CD4-positive, alpha-beta T cell treated with Interleukin-4 for 1 hour (primary cell): ENCODE measurements at regions not wholly inside any gene's neighbourhood (a gene's known extent, or its start where the extent isn't known, plus 50 kb on each side); places are given as distances from the start of the nearest gene placed in this dataset.
"Not testable (repeated sequence)": the region's sequence is repeated elsewhere in the genome, so short reads cannot be mapped to it uniquely, and the experiment has no call there.

Experiments
- DNase-seq, 2 donors: peaks; one replicate each; pipeline ENCODE4 v3.0.0-alpha.2; 2020 to 2022

DNA sequence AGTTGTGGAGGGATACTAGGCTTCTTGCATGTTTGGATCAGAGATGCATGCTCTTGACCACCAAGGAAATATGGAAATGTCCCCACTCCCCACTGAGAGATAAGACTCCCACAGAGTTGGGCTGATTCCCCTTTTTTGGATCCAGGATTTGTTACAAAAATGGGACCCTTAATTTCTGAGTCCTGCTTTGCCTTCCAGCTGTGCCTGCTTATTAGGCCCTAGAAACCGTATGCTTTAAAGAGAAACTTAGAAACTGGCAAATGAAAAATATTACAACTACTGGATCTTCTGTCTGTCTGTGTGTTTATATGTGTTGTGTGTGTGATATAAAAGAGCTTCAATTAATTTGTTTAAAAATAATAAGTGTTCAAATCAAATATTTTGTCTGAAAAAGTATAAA, 817.6 kb upstream of the CITED2 start:
- DNase-seq: no peak

DNA sequence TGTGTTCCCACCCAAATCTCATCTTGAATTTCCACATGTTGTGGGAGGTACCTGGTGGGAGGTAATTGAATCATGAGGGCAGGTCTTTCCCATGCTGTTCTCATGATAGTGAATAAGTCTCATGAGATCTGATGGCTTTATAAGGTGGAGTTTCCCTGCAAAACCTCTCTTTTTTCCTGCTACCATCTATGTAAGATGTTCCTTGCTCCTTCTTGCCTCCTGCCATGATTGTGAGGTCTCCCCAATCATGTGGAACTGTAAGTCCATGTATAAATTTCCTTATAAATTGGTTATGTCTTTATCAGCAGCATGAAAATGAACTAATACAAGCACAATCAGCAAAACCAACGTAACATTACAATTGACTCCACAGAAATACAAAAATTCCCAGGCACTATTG, 814.8 kb upstream of the CITED2 start:
- DNase-seq: not testable (repeated sequence)

DNA sequence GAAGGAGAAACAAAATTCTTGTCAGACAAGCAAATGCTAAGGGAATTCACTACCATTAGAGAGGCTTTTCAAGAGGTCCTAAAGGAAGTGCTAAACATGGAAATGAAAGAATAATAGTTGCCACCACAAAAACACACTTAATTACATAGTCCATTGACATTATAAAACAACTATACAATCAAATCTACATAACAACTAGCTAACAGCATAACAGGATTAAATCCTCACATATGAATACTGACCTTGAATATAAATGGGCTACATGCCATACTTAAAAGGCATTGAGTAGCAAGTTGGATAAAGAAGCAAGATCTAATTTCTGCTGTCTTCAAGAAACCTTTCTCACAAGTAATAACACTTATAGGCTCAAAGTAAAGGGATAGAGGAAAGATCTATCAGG, 811.5 kb upstream of the CITED2 start:
- DNase-seq: no peak

DNA sequence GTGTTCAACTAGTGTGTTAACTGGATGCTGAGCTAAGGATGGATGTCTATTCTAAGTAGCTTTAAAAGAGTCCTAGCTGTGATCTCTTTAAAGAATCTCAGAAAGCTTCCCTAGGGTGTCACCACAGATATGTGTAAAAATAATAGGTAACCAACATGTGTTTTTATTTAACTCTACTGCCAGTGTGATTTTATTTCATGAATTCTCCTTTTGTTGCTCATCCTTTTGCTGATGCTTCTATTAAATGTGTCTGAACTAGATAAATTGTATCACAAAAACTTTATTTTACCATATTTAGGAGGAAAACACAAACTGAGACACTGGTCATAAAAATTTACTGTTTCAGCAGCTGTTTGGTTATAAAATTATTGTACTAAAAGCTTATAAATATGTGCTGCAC, 809.4 kb upstream of the CITED2 start:
- no peak for DNase-seq

DNA sequence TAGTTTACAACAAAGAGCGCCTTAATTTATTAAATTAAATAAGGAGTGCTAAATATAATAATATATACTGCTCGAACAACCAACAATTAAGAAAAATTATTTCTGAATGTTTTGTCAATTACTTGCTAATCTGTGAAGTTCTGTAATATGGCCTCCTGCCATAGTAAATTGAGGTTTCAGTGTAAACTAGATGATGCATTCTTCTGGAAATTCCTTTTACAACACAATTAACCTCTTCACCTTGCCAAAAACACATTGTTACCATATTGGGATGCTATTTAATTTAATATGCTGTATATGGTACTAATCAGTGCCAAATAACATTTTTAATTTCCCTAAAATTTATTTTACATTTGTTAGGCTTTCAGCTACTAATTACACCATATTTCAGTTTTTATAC, 808.4 kb upstream of the CITED2 start:
- no peak for DNase-seq

DNA sequence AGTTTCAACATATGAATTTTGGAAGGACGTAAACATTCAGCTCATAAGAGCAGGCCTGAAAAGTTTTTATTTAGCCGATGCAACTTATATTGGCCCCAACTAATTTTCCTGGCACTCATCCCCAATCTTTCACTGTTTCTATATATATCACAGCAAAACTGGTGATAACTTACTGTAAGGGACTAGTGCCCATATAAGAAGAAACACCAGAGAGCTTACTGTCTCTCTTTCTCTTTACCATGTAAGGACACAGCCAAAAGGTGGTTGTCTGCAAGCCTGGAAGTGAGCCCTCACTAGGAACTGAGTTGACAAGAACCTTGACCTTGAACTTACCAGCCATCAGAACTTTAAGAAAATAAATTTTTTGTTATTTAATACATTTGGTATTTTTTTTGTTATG, 807.4 kb upstream of the CITED2 start:
- DNase-seq: no peak

DNA sequence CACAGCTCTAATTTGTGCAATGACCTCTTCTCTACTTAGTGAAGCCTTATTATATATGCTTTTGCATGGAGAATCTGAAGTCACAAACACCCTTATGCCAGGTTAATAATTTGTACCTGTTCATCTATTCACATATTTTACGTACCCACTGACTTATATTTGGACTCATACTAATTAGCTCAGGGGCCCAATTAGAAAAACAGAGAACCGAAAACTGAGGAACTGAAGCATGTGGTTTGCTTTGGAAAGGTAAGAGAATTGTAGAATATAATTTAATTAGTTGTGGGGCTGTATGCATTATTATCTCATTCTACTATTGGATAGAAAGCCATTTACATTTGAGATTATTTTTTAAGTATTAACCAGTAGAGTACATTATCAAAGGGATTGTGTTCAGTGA, 805.9 kb upstream of the CITED2 start:
- DNase-seq: no peak

DNA sequence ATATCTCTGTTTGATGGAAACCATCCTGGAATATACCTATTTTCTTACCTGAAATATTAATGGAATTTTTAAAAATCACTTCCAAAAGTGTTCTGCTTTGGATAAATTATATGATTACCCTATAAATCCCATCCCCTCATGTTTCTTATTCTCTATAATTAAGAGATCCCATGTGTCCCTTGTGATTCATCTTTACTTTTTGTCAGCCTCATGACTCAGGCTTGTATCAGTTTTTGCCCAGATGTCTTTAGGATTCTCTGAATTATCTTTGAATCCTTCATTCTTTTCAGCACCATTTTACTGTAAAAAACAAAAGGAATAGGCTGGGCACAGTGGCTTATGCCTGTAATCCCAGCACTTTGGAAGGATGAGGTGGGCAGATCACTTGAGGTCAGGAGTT, 804.5 kb upstream of the CITED2 start:
- no peak for DNase-seq

DNA sequence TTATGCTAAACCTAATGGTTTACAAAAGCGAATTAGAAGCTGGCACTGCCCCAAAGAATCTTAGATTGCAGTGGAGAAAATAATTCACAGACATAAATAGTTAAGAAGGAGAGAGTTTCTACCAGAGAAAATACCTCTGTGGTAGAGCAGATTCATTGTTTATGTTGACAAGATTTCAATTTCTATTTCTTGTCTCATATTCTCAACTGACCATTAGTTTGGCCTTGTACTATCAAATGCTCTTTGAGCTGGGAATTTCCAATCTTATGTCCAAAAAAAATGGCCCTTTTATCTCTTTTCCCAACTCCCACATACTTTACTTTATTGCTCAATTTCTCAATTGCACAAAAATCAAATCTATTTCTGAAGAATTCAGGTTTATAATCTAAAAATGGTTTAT, 804.1 kb upstream of the CITED2 start:
- no peak for DNase-seq

DNA sequence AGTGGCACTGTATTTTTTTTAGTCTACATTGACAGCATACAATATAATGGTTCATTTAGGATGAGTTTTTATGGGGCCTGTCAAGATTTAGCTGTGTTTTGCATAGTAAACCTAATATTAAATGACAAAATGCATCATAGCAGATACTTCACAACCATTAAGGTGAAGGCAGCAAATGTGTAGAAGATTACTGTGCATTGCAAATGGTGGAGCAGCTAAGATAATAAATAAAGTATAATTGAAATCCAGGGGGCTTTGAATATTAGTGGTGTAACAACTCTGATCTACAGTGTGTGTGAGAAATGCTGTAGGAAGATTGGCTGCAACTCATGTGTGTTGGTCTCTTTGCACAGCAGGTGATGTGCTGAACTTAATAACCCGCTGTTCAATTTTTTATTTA, 801.9 kb upstream of the CITED2 start:
- no peak for DNase-seq

DNA sequence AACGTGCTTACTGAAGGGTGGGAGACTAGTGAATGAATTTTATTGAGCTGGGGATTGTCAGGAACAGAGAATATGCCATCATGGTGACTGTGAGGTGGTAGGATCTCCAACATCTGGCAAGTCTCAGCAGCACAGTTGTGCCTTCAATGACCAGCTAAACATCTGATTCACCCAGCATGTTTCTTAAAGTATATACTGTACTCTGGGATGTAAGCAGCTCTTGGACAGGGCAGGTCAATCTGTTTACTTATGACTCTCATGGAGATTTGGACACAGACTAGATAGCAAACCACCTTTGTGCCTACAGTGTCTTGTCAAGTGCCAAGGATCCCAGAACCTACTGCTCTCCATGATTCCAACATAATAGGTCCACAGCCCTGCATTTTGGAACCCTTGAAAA, 801.0 kb upstream of the CITED2 start:
- no peak for DNase-seq

DNA sequence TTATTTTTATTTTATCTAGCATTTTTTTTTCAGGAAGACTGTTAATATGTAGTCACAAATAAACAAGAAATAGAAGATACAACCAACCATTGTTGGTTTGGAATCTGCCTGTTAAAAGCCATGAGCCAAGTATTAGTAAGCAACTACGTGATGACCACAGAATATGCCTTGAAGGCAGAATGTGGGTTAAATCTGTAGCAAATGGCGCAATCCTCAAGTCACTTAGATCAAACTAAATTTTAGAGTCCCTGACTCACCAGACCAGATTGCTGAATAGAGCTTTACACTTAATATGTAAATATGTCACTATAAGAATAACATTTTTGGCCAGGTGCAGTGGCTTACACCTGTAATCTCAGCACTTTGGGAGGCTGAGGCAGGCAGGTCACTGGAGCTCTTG, 800.1 kb upstream of the CITED2 start:
- no peak for DNase-seq

DNA sequence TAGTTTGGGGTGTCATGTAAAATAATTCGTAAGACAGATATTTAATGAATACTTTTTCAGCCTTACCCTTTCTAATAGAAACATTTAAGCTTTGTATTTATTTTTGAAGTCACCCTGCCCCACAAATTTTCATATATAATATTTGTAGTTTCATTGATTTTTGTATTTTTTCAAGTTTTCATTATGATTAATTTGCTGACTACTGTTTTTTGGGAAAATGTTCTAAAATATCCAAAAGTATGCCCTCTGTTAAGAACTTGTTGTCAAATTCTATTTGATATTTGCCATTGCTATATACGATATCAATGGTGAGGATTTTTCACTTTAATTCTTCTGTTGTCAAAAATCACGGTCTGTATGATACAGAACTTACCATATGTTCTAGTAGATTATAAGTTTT, 793.9 kb upstream of the CITED2 start:
- DNase-seq: no peak

DNA sequence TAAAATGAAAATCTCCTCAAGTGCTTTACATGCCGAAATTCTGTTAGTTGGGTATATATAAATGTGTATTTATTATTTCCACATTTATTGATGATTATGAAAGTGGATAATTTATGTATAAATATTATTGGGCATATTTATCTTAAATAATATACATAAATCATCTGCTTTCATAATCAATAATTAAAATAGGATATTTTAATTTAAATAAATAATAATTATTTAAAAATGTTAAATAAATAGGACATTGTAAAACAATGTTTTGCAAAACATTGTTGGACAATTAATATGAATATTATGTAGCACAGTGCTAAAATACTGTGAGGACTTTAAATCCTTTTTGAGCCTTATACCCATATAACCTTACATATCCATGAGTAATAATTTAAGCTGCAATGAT, 786.5 kb upstream of the CITED2 start:
- no peak for DNase-seq

DNA sequence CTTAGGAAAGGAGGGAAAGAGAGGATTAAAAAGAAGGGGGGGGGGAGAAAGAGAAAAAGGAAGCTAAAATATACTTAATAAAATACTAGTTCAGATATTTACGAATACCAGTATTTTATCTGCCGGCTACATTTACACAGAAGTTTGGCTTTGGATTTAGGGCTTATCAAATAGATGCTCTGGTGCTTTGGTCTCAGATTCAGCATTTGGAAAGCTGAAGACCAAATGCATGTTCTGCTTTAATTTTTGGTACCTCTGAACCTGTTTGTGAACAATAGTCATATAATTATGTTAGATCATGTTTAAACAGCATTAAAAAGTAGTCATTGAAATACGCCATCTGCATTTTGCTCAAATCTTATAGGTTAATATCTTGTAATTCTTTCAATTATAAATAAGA, 786.0 kb upstream of the CITED2 start:
- DNase-seq: no peak

DNA sequence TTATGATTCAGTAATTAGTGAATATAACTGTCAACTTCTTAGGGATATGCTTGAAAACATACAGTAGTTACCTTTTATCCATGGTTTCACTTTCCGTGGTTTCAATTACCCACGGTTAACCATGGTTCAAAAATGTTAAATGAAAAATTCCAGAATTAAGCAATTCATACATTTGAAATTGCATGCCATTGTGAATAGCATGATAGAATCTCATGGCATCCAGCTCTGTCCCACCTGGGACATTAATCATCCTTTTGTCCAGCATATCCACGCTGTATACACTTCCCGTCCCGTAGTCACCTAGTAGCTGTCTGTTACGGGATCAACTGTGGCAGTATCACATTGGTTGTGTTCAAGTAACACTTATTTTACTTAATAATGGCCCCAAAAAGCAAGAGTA, 781.7 kb upstream of the CITED2 start:
- no peak for DNase-seq

DNA sequence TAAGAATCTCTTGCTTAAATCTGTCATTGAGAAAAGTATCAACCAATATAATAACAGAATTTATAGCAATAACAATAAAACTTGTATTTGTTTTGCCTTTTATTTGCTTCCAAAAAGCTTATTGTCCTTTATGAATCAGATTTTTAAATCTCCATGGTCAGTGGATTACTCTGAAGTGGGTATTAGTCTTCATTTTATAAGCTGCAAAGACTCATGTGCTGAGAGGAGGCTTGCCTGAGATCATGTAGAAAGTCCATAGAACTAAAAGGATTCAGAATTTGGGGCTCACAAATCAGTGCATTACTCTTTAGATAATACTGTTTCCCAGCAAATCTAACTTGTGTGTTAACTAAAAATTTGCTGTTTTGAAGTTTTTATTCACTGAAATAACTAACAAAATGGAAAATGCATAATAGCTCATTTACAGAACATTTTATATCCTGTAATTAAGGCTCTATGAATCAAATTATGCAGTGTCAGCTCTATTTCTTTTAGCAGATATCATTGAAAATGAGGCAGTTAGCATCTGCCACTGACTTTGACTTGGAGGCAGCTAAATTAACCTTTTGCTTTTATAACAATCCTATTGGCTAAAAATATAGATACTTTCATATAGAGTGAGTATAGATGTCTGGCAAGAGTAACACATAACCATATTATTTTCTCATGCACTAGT, 781.1 kb upstream of the CITED2 start:
- DNase-seq: no peak

DNA sequence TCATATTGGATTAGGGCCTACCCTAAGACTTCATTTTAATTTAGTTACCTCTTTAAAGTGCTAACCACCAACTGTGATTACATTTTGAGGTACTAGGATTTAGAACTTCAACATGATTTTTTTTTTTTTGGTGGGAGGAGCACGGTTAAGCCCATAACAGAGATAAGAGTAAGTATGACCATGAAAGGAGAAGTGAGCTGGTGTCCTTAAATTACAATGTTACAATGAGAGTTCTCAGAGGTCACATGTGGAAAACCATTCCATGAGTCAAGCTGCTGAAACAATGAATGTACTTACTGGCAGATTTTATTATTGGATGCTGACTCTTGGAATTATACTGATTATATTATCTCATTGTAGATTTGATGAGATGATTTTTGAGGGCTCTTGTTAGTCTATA, 779.3 kb upstream of the CITED2 start:
- no peak for DNase-seq

DNA sequence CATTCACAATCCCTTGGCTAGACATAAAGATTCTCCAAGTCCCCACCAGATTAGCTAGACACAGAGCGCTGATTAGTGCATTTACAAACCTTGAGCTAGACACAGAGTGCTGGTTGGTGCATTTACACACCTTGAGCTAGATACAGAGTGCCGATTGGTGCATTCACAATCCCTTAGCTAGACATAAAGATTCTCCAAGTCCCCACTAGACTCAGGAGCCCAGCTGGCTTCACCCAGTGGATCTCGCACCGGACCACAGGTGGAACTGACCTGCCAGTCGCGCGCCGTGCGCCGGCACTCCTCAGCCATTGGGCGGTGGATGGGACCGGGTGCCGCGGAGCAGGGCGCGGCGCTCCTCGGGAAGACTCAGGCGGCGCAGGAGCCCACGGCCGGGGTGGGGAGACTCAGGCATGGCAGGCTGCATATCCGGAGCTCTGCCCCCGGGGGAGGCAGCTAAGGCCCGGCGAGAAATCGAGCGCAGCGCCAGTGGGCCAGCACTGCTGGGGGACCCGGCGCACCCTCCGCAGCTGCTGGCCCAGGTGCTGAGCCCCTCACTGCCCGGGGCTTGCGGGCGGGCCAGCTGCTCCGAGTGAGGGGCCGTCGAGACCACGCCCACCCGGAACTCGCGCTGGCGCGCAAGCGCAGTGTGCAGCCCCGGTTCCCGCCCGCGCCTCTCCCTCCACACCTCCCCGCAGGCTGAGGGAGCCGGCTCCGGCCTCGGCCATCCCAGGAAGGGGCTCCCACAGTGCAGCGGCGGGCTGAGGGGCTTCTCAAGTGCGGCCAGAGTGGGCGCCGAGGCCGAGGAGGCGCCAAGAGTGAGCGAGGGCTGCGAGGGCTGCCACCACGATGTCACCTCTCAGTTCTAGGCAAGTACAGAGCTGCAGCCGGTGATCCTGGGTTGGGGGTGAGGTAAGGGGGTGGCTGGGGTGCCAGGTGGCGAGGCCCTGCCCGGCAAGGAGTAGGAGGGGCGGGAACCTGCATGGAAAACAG, 773.7 kb upstream of the CITED2 start:
- not testable (repeated sequence) for DNase-seq

DNA sequence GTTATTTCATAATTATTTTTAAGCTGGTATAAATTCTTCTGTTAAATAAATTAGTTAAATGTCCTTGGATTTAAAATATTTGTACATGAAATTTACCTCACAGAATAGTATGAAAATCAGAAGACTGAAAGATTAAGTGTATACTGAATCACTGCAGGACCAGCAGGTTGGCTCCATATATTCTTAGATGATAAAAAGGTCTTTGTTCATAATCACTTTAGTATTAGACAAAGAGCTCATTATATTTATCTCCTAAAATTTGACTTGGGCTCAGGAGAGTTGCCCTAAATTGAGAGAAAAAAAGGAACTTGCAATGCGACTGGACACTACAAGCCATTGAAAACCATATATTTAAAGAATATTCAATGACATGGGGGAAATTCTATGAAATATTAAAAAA, 766.4 kb upstream of the CITED2 start:
- DNase-seq: no peak

DNA sequence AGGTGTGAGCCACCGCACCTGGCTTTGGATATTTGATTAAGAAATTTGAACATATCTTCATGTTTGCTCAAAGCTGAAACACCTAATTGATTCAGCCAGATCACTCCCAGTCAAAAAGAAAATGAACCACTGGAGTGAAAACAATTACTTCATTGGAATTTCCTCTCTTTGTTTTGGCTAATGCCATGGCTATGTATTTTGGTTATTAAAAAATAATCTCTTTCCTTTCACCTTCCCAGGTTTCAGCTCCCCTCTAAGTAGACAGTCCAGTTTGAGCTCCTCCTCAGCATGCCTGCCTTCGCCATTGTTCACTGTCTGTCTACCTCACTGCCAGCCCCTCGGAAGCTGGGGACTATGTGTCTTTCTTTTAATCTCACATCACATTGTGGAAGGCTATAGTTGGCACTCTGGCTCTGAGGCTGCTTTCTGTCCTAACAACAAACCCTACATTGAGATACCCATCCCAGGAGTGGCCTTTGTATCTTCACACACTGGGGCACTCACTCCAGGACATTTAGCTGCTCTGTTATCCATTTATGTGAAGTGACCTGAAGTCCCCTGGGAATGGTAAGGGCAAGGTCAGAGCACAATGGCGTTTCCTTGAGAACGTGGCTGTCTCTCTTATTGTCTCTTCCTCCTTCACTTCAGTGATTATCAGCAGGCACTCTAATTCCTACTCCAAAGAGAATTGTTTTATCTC, 764.0 kb upstream of the CITED2 start:
- DNase-seq: no peak

DNA sequence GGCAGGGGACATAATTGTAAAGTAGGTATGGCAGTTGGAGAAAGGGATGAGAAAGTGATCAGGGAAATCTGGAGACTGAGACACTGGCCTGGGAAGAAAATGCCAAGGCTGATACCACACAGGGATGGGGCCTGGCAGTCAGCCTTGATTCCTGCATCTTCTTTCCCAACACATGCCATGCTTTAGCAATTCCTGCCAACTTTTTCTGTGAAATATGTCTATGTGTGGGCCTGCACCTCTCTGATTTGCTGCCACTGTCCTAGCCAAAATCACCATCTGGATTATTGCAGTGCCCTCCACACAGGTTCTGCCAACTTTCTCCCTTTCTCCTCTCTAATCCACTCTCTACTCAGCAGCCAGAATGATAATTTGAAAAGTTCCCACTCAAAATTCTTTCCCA, 759.8 kb upstream of the CITED2 start:
- DNase-seq: no peak

DNA sequence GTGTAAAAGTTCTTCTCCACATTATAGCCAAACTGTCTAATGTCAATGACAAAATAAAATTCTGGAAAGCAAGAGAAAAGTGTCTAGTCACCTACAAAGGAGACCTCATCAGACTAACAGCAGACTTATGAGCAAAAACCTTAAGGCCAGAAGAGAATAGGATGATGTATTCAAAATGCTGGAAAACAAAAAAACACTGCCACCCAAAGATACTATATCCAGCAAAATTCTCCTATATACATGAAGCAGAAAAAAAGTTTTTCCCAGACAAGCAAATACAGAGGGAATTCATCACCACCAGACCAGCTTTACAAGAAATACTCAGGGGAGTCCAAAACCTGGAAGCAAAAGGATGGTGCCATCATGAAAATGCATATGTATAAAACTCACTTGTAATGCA, 755.6 kb upstream of the CITED2 start:
- DNase-seq: no peak

DNA sequence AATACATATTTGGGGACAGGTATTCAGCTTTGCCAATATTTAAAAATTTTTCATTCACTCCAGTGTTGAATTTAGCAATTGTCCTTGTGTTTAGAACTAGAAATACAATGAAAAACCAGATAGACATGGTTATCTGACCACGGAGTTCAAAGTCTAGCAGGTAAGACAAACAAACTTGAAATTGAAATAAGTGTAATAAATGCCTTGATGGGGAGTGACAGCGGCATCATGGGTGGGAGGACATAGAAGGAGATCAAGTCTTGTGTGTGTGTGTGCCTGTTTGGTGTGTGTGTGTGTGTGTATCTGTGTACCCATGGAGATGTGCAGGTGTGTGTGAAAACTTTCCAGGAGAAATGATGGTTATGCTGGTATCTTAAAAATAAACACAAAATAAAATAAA, 750.0 kb upstream of the CITED2 start:
- DNase-seq: no peak
